ENCODE measurements at regions not wholly inside any gene's neighbourhood (a gene's known extent, or its start where the extent isn't known, plus 50 kb on each side); places are given as distances from the start of the nearest gene placed in this dataset.
"Not testable (repeated sequence)": the region's sequence is repeated elsewhere in the genome, so short reads cannot be mapped to it uniquely, and the experiment has no call there.

- intact Hi-C loops (cut with DNase I), result no loop called here
- Histone ChIP-seq H3K9me3 (no peaks in the 10 kb centered on the region), H3K36me3 (no peaks in the 10 kb centered on the region), H3K4me1 (no peaks in the 10 kb centered on the region), H3K27me3 (no peaks in the 10 kb centered on the region), H3K4me3 (replicated peaks in 1 of 3) (no peak overlapping the region), H3K27ac (no peak overlapping the region)
- DNase-seq, result no peak
- no peak for TF ChIP-seq POLR2A (IDR thresholded peaks at IDR 0.05)
- no peak for TF ChIP-seq CTCF (IDR thresholded peaks at IDR 0.05)
- 89 to 90% methylated on average over 1 of the region's 1 CpG for WGBS, 2 donors
These were observed 1216.8 kb upstream of the PABPC4L start for GRCh38 chr4:135418353-135418752.

- no peaks in the 10 kb centered on the region for H3K27me3 ChIP-seq
These were observed 1210.6 kb upstream of the PABPC4L start for GRCh38 chr4:135412213-135412612.

GRCh38 chr4:135411251-135411650 lies 1209.7 kb upstream of the PABPC4L start:
- no peaks in the 10 kb centered on the region for H3K9me3 ChIP-seq
- DNase-seq, result no peak
- H3K27me3 ChIP-seq, result no peaks in the 10 kb centered on the region
- H3K4me1 ChIP-seq, result no peaks in the 10 kb centered on the region
- no peak for TF ChIP-seq CTCF (IDR thresholded peaks at IDR 0.05)
- intact Hi-C loops (cut with DNase I), result no loop called here
- no peaks in the 10 kb centered on the region for H3K36me3 ChIP-seq
- H3K27ac ChIP-seq, result no peak overlapping the region
- H3K4me3 ChIP-seq (replicated peaks in 1 of 3), result no peak overlapping the region
- WGBS, 2 donors, result 62 to 74% methylated on average over 2 of the region's 2 CpGs

More at GRCh38 chr4:135412213-135412612, 1210.6 kb upstream of the PABPC4L start:
- no peak for DNase-seq
- H3K4me1 ChIP-seq, result no peaks in the 10 kb centered on the region
- no peak for TF ChIP-seq CTCF (IDR thresholded peaks at IDR 0.05)
- TF ChIP-seq POLR2A (IDR thresholded peaks at IDR 0.05), result no peak
- no peaks in the 10 kb centered on the region for H3K36me3 ChIP-seq
- WGBS, 2 donors, result 56 to 68% methylated on average over 4 of the region's 4 CpGs
- H3K27ac ChIP-seq, result no peak overlapping the region
- no peaks in the 10 kb centered on the region for H3K9me3 ChIP-seq
- intact Hi-C loops (cut with DNase I), result no loop called here
- H3K4me3 ChIP-seq (replicated peaks in 1 of 3), result no peak overlapping the region

GRCh38 chr4:135409261-135409660 lies 1207.7 kb upstream of the PABPC4L start:
- DNase-seq; H3K4me1 ChIP-seq; intact Hi-C loops (cut with DNase I); H3K27me3 ChIP-seq; H3K27ac ChIP-seq; H3K36me3 ChIP-seq; H3K4me3 ChIP-seq (replicated peaks in 1 of 3); H3K9me3 ChIP-seq: not testable (repeated sequence)
- 84 to 85% methylated on average over 4 of the region's 4 CpGs for WGBS, 2 donors

- Histone ChIP-seq H3K27me3 (no peaks in the 10 kb centered on the region), H3K4me1 (no peaks in the 10 kb centered on the region), H3K4me3 (replicated peaks in 1 of 3) (no peak overlapping the region), H3K9me3 (no peaks in the 10 kb centered on the region), H3K27ac (no peak overlapping the region), H3K36me3 (no peaks in the 10 kb centered on the region)
- TF ChIP-seq CTCF (IDR thresholded peaks at IDR 0.05) (no peak), POLR2A (IDR thresholded peaks at IDR 0.05) (no peak)
- intact Hi-C loops (cut with DNase I), result no loop called here
- no peak for DNase-seq
- WGBS, 2 donors, result 93 to 94% methylated on average over 12 of the region's 12 CpGs
These were observed 1206.5 kb upstream of the PABPC4L start for GRCh38 chr4:135408109-135408508.

- H3K27me3 ChIP-seq; DNase-seq; H3K36me3 ChIP-seq; H3K4me3 ChIP-seq (replicated peaks in 1 of 3); H3K4me1 ChIP-seq; H3K9me3 ChIP-seq; H3K27ac ChIP-seq; intact Hi-C loops (cut with DNase I): not testable (repeated sequence)
- 92 to 97% methylated on average over 5 to 10 of the region's 22 CpGs for WGBS, 2 donors
These were observed 1205.0 kb upstream of the PABPC4L start for GRCh38 chr4:135406597-135406996.

All from thyroid gland (tissue), 4 donors.